Activated naive CD4-positive, alpha-beta T cell treated with anti-CD3 and anti-CD28 coated beads, Interleukin-2, amount 50 U/mL, for 24 hours (primary cell): ENCODE measurements at regions not wholly inside any gene's neighbourhood (a gene's known extent, or its start where the extent isn't known, plus 50 kb on each side); places are given as distances from the start of the nearest gene placed in this dataset.

Experiments used
- H3K27ac Mint-ChIP-seq: one replicate; pipeline ENCODE4 v1.8.0; 2021; ENCODE audit warnings: mild to moderate bottlenecking, mixed read lengths
- H3K27me3 Mint-ChIP-seq: one replicate; pipeline ENCODE4 v1.8.0; 2021; ENCODE audit warnings: mixed read lengths
- H3K36me3 Mint-ChIP-seq: one replicate; pipeline ENCODE4 v1.8.0; 2021; ENCODE audit warnings: mixed read lengths
- H3K4me1 Mint-ChIP-seq: one replicate; pipeline ENCODE4 v1.8.0; 2021; ENCODE audit warnings: mixed read lengths
- H3K4me3 Mint-ChIP-seq: one replicate; pipeline ENCODE4 v1.8.0; 2021; ENCODE audit warnings: mild to moderate bottlenecking, mixed read lengths
- H3K9me3 Mint-ChIP-seq: one replicate; pipeline ENCODE4 v1.8.0; 2021; ENCODE audit warnings: mixed read lengths

- no peak overlapping the region for H3K4me3 Mint-ChIP-seq
- no peaks in the 10 kb centered on the region for H3K36me3 Mint-ChIP-seq
- H3K27ac Mint-ChIP-seq: no peak overlapping the region
- no peaks in the 10 kb centered on the region for H3K9me3 Mint-ChIP-seq
- peaks cover 4% of the 10 kb centered on the region for H3K27me3 Mint-ChIP-seq
- no peaks in the 10 kb centered on the region for H3K4me1 Mint-ChIP-seq
These were observed 290.9 kb downstream of the IRS1 start for GRCh38 chr2:226508683-226509082.

- no peak overlapping the region for H3K4me3 Mint-ChIP-seq
- no peaks in the 10 kb centered on the region for H3K36me3 Mint-ChIP-seq
- H3K27me3 Mint-ChIP-seq: peaks cover 4% of the 10 kb centered on the region
- H3K27ac Mint-ChIP-seq: no peak overlapping the region
- H3K9me3 Mint-ChIP-seq: no peaks in the 10 kb centered on the region
- H3K4me1 Mint-ChIP-seq: no peaks in the 10 kb centered on the region
These were observed 291.6 kb downstream of the IRS1 start for GRCh38 chr2:226508005-226508404.

GRCh38 chr2:226497146-226497909 is 302.3 kb downstream of the IRS1 start:
- H3K4me1 Mint-ChIP-seq: no peaks in the 10 kb centered on the region
- no peak overlapping the region for H3K4me3 Mint-ChIP-seq
- H3K9me3 Mint-ChIP-seq: no peaks in the 10 kb centered on the region
- H3K27ac Mint-ChIP-seq: no peak overlapping the region
- no peaks in the 10 kb centered on the region for H3K36me3 Mint-ChIP-seq
- H3K27me3 Mint-ChIP-seq: peaks cover 2% of the 10 kb centered on the region

- H3K9me3 Mint-ChIP-seq: no peaks in the 10 kb centered on the region
- H3K27me3 Mint-ChIP-seq: peaks cover 2% of the 10 kb centered on the region
- H3K4me1 Mint-ChIP-seq: no peaks in the 10 kb centered on the region
- no peak overlapping the region for H3K27ac Mint-ChIP-seq
- no peak overlapping the region for H3K4me3 Mint-ChIP-seq
- H3K36me3 Mint-ChIP-seq: no peaks in the 10 kb centered on the region
These were observed 303.4 kb downstream of the IRS1 start for GRCh38 chr2:226496273-226496550.

GRCh38 chr2:226495466-226496272 is 304.0 kb downstream of the IRS1 start:
- Mint-ChIP-seq H3K9me3 (no peaks in the 10 kb centered on the region), H3K4me3 (no peak overlapping the region), H3K27ac (no peak overlapping the region), H3K27me3 (peaks cover under 1% of the 10 kb centered on the region), H3K36me3 (no peaks in the 10 kb centered on the region), H3K4me1 (no peaks in the 10 kb centered on the region)

GRCh38 chr2:226491112-226491511 is 308.5 kb downstream of the IRS1 start:
- H3K27me3 Mint-ChIP-seq: peaks cover 1% of the 10 kb centered on the region
- no peaks in the 10 kb centered on the region for H3K36me3 Mint-ChIP-seq
- no peak overlapping the region for H3K4me3 Mint-ChIP-seq
- H3K4me1 Mint-ChIP-seq: no peaks in the 10 kb centered on the region
- no peaks in the 10 kb centered on the region for H3K9me3 Mint-ChIP-seq
- no peak overlapping the region for H3K27ac Mint-ChIP-seq

GRCh38 chr2:226489775-226490541 is 309.7 kb downstream of the IRS1 start:
- H3K9me3 Mint-ChIP-seq: no peaks in the 10 kb centered on the region
- no peaks in the 10 kb centered on the region for H3K36me3 Mint-ChIP-seq
- H3K4me1 Mint-ChIP-seq: no peaks in the 10 kb centered on the region
- no peak overlapping the region for H3K27ac Mint-ChIP-seq
- peaks cover 1% of the 10 kb centered on the region for H3K27me3 Mint-ChIP-seq
- no peak overlapping the region for H3K4me3 Mint-ChIP-seq

- no peaks in the 10 kb centered on the region for H3K9me3 Mint-ChIP-seq
- H3K27ac Mint-ChIP-seq: no peak overlapping the region
- H3K36me3 Mint-ChIP-seq: no peaks in the 10 kb centered on the region
These were observed 311.6 kb downstream of the IRS1 start for GRCh38 chr2:226488034-226488433.

GRCh38 chr2:226487573-226487972 is 312.0 kb downstream of the IRS1 start:
- Mint-ChIP-seq H3K36me3 (no peaks in the 10 kb centered on the region), H3K27me3 (peaks cover 6% of the 10 kb centered on the region), H3K27ac (no peak overlapping the region), H3K4me1 (no peaks in the 10 kb centered on the region), H3K9me3 (no peaks in the 10 kb centered on the region), H3K4me3 (no peak overlapping the region)

More at GRCh38 chr2:226488034-226488433, 311.6 kb downstream of the IRS1 start:
- no peak overlapping the region for H3K4me3 Mint-ChIP-seq
- H3K4me1 Mint-ChIP-seq: no peaks in the 10 kb centered on the region
- H3K27me3 Mint-ChIP-seq: peaks cover 6% of the 10 kb centered on the region

- Mint-ChIP-seq H3K36me3 (no peaks in the 10 kb centered on the region), H3K4me1 (no peaks in the 10 kb centered on the region), H3K9me3 (no peaks in the 10 kb centered on the region), H3K27me3 (peaks cover 6% of the 10 kb centered on the region), H3K27ac (no peak overlapping the region), H3K4me3 (no peak overlapping the region)
These were observed 315.6 kb downstream of the IRS1 start for GRCh38 chr2:226483745-226484619.

- Mint-ChIP-seq H3K27ac (no peak overlapping the region), H3K4me3 (no peak overlapping the region), H3K4me1 (no peaks in the 10 kb centered on the region), H3K9me3 (no peaks in the 10 kb centered on the region), H3K36me3 (no peaks in the 10 kb centered on the region), H3K27me3 (peaks cover 5% of the 10 kb centered on the region)
These were observed 316.5 kb downstream of the IRS1 start for GRCh38 chr2:226483143-226483542.

GRCh38 chr2:226478109-226478809 is 321.4 kb downstream of the IRS1 start:
- no peaks in the 10 kb centered on the region for H3K9me3 Mint-ChIP-seq
- H3K27ac Mint-ChIP-seq: no peak overlapping the region
- no peaks in the 10 kb centered on the region for H3K36me3 Mint-ChIP-seq
- H3K27me3 Mint-ChIP-seq: no peaks in the 10 kb centered on the region
- no peak overlapping the region for H3K4me3 Mint-ChIP-seq
- H3K4me1 Mint-ChIP-seq: no peaks in the 10 kb centered on the region

- Mint-ChIP-seq H3K27me3 (no peaks in the 10 kb centered on the region), H3K9me3 (no peaks in the 10 kb centered on the region), H3K36me3 (no peaks in the 10 kb centered on the region), H3K27ac (no peak overlapping the region), H3K4me3 (no peak overlapping the region), H3K4me1 (no peaks in the 10 kb centered on the region)
These were observed 322.2 kb downstream of the IRS1 start for GRCh38 chr2:226477221-226478108.

GRCh38 chr2:226475650-226476049 is 324.0 kb downstream of the IRS1 start:
- Mint-ChIP-seq H3K27ac (no peak overlapping the region), H3K9me3 (no peaks in the 10 kb centered on the region)

More at GRCh38 chr2:226475650-226476049, 324.0 kb downstream of the IRS1 start:
- Mint-ChIP-seq H3K27me3 (no peaks in the 10 kb centered on the region), H3K4me1 (no peaks in the 10 kb centered on the region), H3K36me3 (no peaks in the 10 kb centered on the region), H3K4me3 (no peak overlapping the region)
